ENCODE measurements at regions not wholly inside any gene's neighbourhood (a gene's known extent, or its start where the extent isn't known, plus 50 kb on each side); places are given as distances from the start of the nearest gene placed in this dataset.

DNA sequence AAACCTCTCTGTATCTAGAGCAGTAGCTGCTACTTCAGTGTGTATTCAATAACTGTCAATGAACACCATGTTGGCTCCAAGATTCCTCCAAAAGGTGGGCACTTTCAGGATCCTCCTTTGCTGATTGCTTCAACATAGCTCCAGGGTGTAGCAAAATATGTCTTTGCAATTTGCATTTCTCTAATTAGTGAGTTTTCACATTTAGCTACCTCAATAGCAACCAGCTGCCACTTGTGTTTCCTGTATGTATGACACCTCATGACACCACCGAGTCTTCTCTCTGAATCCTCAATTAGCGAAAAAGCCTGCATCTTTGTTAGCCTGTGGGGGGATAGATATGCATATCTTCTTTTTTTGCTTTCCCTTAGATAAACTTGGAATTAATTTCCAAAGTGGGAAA, 898.3 kb upstream of the FAT3 start:
- DNase-seq (ENCODE audit: low read depth) = no peak
- H3K4me3 ChIP-seq (ENCODE audit: low read length) = no peak overlapping the region
- TF ChIP-seq, protein P1, sequence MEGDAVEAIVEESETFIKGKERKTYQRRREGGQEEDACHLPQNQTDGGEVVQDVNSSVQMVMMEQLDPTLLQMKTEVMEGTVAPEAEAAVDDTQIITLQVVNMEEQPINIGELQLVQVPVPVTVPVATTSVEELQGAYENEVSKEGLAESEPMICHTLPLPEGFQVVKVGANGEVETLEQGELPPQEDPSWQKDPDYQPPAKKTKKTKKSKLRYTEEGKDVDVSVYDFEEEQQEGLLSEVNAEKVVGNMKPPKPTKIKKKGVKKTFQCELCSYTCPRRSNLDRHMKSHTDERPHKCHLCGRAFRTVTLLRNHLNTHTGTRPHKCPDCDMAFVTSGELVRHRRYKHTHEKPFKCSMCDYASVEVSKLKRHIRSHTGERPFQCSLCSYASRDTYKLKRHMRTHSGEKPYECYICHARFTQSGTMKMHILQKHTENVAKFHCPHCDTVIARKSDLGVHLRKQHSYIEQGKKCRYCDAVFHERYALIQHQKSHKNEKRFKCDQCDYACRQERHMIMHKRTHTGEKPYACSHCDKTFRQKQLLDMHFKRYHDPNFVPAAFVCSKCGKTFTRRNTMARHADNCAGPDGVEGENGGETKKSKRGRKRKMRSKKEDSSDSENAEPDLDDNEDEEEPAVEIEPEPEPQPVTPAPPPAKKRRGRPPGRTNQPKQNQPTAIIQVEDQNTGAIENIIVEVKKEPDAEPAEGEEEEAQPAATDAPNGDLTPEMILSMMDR (IDR thresholded peaks at IDR 0.05; ENCODE audit: insufficient read depth, low read depth, low read length, missing control alignments) = no peak

DNA sequence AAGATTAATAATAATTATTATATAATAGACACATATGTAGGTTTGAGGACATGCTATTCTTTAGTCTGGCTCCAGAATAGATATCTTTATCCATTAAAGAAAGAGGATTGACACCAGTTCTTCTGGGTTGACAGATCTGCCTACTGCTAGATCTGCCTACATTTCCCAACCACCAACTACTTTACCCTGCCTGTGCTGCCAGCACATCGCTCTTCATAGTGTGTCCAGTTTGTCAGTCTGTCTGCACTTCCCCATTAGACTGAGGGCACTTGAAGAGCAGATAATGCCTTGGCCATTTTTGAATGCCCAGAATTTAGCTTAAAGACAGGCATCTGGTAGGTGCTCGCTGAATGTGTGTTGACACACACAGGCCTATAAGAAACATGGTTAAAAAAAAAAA, 910.1 kb upstream of the FAT3 start:
- TF ChIP-seq, protein P1 (IDR thresholded peaks at IDR 0.05; ENCODE audit: insufficient read depth, low read depth, low read length, missing control alignments) = no peak
- no peak overlapping the region for H3K4me3 ChIP-seq (ENCODE audit: low read length)
- DNase-seq (ENCODE audit: low read depth) = no peak

DNA sequence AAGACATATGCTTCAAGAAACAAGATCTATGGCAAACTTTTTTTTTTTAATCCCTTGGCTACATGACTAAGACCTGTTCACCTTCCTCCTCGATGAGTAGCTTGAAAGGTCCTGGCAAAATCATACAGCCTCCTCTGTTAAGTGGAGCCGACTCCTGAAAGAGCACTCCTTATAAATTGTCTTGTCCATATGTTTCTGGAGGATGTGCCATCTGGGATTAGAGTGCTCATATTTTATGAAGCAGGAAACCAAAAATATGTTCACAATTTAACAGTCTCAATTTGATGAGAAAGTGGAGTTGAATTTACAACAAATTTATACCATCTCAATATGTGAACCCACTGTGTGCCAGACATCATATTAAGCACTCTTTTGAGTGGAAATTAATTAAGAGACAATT, 912.1 kb upstream of the FAT3 start:
- no peak overlapping the region for H3K4me3 ChIP-seq (ENCODE audit: low read length)
- no peak for DNase-seq (ENCODE audit: low read depth)
- TF ChIP-seq, protein P1 (IDR thresholded peaks at IDR 0.05; ENCODE audit: insufficient read depth, low read depth, low read length, missing control alignments) = no peak

DNA sequence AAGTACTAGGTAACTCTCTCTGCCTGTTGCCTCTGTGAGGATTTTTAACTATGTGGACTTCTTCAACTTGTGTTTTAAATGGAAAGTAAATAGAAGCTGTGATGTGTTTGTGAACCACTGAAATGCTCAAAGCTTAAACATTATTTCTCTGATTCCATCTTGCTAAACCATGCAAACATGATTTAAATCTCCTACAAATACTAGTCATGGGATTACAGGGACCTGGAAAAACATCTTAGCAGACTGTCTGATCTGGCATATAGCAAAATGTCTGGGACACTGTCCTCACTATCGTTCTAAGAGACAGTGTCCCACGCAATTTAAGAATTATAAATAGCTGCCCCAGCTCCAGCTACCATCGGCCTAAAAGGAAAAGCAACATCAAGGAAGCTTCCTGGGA, 914.5 kb upstream of the FAT3 start:
- no peak for DNase-seq (ENCODE audit: low read depth)
- TF ChIP-seq, protein P1 (IDR thresholded peaks at IDR 0.05; ENCODE audit: insufficient read depth, low read depth, low read length, missing control alignments) = no peak
- H3K4me3 ChIP-seq (ENCODE audit: low read length) = no peak overlapping the region

DNA sequence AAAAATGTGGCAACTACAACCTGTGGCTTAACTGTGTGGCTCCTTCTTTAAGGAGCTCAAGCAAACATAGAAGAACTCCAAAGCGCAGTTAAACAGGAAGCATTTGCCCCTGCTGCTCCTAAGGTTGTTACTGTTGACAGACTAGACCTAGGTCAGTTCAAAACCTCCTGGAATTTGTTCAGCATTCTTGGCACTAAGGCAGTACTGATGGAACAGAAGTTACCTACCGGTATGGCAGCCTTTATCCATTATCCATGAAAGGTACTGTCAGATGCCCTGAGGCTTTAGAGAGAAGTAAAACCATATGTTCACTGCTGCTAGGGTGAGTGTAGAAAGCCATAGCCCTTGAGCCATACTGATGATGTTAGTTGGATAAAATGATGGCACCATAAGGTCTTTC, 916.5 kb upstream of the FAT3 start:
- no peak overlapping the region for H3K4me3 ChIP-seq (ENCODE audit: low read length)
- no peak for DNase-seq (ENCODE audit: low read depth)
- TF ChIP-seq, protein P1 (IDR thresholded peaks at IDR 0.05; ENCODE audit: insufficient read depth, low read depth, low read length, missing control alignments) = no peak

DNA sequence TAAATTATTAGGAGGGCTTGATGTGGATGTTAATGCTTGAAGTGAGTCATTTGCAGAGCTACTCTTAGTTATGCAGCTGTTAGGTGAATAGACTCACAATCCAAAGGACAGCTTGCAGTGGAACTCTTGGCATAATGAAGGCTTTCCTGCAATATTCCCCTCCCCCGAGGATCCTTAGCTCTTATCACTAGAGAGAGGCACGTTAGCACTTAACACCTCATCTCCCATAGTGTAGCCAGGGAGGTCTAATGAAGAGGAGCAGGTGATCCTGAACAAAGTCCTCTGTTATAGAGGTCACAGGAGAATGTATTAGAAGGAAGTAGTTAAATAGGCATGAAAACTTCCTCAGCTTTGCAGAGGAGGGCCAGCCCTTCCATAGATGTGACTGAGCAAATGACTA, 919.2 kb upstream of the FAT3 start:
- no peak for DNase-seq (ENCODE audit: low read depth)
- TF ChIP-seq, protein P1 (IDR thresholded peaks at IDR 0.05; ENCODE audit: insufficient read depth, low read depth, low read length, missing control alignments) = no peak

DNA sequence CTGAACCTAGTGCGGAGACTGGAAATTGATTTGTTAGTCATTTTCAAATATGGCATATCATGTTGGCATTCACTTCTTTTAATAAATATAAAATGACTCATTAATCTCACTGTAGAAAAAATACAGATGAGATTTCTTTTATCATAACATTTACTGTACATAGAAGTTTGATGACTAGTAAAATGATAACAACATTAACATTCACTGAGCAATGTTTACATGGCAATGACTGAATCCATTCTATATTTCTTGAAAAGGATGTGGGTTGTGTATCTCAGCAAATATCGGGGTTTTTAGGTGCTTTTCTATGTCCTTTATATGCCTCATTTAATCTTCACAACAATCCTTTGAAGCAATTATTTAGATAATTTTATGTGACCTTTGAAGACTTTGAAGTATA, 920.9 kb upstream of the FAT3 start:
- no peak overlapping the region for H3K4me3 ChIP-seq (ENCODE audit: low read length)
- TF ChIP-seq, protein P1 (IDR thresholded peaks at IDR 0.05; ENCODE audit: insufficient read depth, low read depth, low read length, missing control alignments) = no peak
- no peak for DNase-seq (ENCODE audit: low read depth)

More for the DNA sequence above, 919.2 kb upstream of the FAT3 start:
- no peak overlapping the region for H3K4me3 ChIP-seq (ENCODE audit: low read length)

Data from epithelial cell of esophagus (primary cell).